HCT116 (cell line): ENCODE measurements at regions not wholly inside any gene's neighbourhood (a gene's known extent, or its start where the extent isn't known, plus 50 kb on each side); places are given as distances from the start of the nearest gene placed in this dataset.

Experiments
- ATAC-seq: fragments of 200-7000 bp; cut with Tn5 transposase; 2 replicates; pipeline ENCODE4 v1.9.1; 2020; ENCODE audit warnings: mild to moderate bottlenecking, moderate library complexity
- BruUV-seq: library from RNA; stranded (reverse); fragments of 400-500 nt; replicated peaks from 2 replicates; lab custom pipeline; 2021; lab: Mats Ljungman, UMichigan
- CTCF ChIA-PET: fragments of 300-600 bp; sonication (Branson Sonifier 250); formaldehyde crosslinking; loops from one replicate; lab custom pipeline; 2021; ENCODE audit warnings: antibody characterized with exemption; lab: Charles Lee
- POLR2A ChIA-PET: fragments of 300-600, 350-600 bp; sonication (Branson Sonifier 250); formaldehyde crosslinking; loops from one replicate; lab custom pipeline; 2021; ENCODE audit warnings: antibody characterized with exemption; lab: Charles Lee
- RAD21 ChIA-PET, 2 experiments: fragments of 300-600 bp; sonication (Branson Sonifier 250); formaldehyde crosslinking; loops; one replicate each; lab custom pipeline; 2023; ENCODE audit warnings: low total read pairs in 2 of 2; ENCODE audit not compliant: uncharacterized antibody in 2 of 2, unreplicated experiment in 2 of 2, low non-redundant PET in 1 of 2; lab: Charles Lee
- DNase-seq: peaks from one replicate; pipeline ENCODE4 v3.0.0-alpha.2; 2010; ENCODE audit warnings: low read depth, low spot score
- H2AFZ ChIP-seq: fragments of 200-600 bp; shearing (Covaris generic), sonication (generic); 2 replicates; pipeline ENCODE4 v1.6.1; 2017; ENCODE audit warnings: low read depth, mixed run types, mixed read lengths, antibody characterized with exemption, low read length; ENCODE audit not compliant: poor library complexity, severe bottlenecking
- H3K27ac ChIP-seq: 2 replicates; pipeline ENCODE4 v1.5.1; 2012; ENCODE audit warnings: low read depth, low read length
- H3K27me3 ChIP-seq: fragments of 200-600 bp; sonication (generic); 2 replicates; pipeline ENCODE4 v1.6.1; 2016; ENCODE audit warnings: mixed run types, low read length, mixed read lengths; ENCODE audit not compliant: insufficient read depth
- H3K36me3 ChIP-seq, 2 experiments: fragments of 200-500 bp in 1 of 2; fragments of 200-600 bp in 1 of 2; sonication (Bioruptor generic) in 1 of 2; sonication (generic) in 1 of 2; 2 replicates each; pipeline versions ENCODE4 v1.5.1 to v1.6.1; 2014 to 2016; ENCODE audit warnings: low read length in 2 of 2, inconsistent platforms in 1 of 2, mixed read lengths in 1 of 2, mixed run types in 1 of 2; ENCODE audit not compliant: insufficient read depth in 2 of 2, control insufficient read depth in 1 of 2
- H3K4me1 ChIP-seq, 2 experiments: fragments of 200-600 bp in 1 of 2; sonication (generic) in 1 of 2; 2 replicates each; pipeline versions ENCODE4 v1.5.1 to v1.6.1; 2012 to 2017; ENCODE audit warnings: low read length in 2 of 2, inconsistent platforms in 1 of 2, mild to moderate bottlenecking in 1 of 2, mixed read lengths in 1 of 2, mixed run types in 1 of 2, moderate library complexity in 1 of 2; ENCODE audit not compliant: insufficient read depth in 2 of 2, control insufficient read depth in 1 of 2
- H3K4me2 ChIP-seq: fragments of 200-600 bp; sonication (generic); 2 replicates; pipeline ENCODE4 v1.6.1; 2017; ENCODE audit warnings: mixed run types, low read length, mixed read lengths
- H3K4me3 ChIP-seq, 2 experiments: fragments of 200-600 bp in 1 of 2; sonication (generic) in 1 of 2; replicated peaks in 1 of 2; 2 replicates each; pipeline ENCODE4 v1.5.1; 2011 to 2016; ENCODE audit warnings: low read length in 2 of 2, control low read depth in 1 of 2, low read depth in 1 of 2, mild to moderate bottlenecking in 1 of 2, mixed read lengths in 1 of 2, mixed run types in 1 of 2
- H3K79me2 ChIP-seq: fragments of 200-600 bp; sonication (generic); 2 replicates; pipeline ENCODE4 v1.6.1; 2017; ENCODE audit warnings: mild to moderate bottlenecking, mixed run types, low read length, moderate library complexity, mixed read lengths; ENCODE audit not compliant: insufficient read depth
- H3K9ac ChIP-seq: fragments of 200-600 bp; sonication (generic); 2 replicates; pipeline ENCODE4 v1.6.1; 2016; ENCODE audit warnings: low read length, mixed read lengths
- H3K9me2 ChIP-seq: fragments of 200-600 bp; sonication (generic), shearing (Covaris generic); 2 replicates; pipeline ENCODE4 v1.6.1; 2017; ENCODE audit warnings: mixed run types, mild to moderate bottlenecking, moderate library complexity; ENCODE audit not compliant: insufficient read depth
- H3K9me3 ChIP-seq, 2 experiments: fragments of 200-500 bp in 1 of 2; fragments of 200-600 bp in 1 of 2; sonication (Bioruptor generic) in 1 of 2; sonication (generic) in 1 of 2; 2 replicates each; pipeline ENCODE4 v1.6.1; 2014 to 2017; ENCODE audit warnings: low read length in 2 of 2, mixed read lengths in 2 of 2, inconsistent platforms in 1 of 2, low read depth in 1 of 2, mild to moderate bottlenecking in 1 of 2, mixed run types in 1 of 2, moderate library complexity in 1 of 2; ENCODE audit not compliant: control insufficient read depth in 1 of 2, insufficient read depth in 1 of 2
- H4K20me1 ChIP-seq: fragments of 200-600 bp; sonication (generic), shearing (Covaris generic); 2 replicates; pipeline ENCODE4 v1.6.1; 2017; ENCODE audit warnings: mixed run types, mild to moderate bottlenecking, moderate library complexity; ENCODE audit not compliant: insufficient read depth
- CEBPB ChIP-seq: IDR thresholded peaks from 2 replicates; pipeline ENCODE4 v1.6.1; 2012; ENCODE audit warnings: low read depth
- ELF1 ChIP-seq: IDR thresholded peaks from 2 replicates; pipeline ENCODE4 v1.6.1; 2012; ENCODE audit warnings: low read depth, borderline replicate concordance
- EZH2phosphoT487 ChIP-seq: fragments of 200-600 bp; IDR thresholded peaks from 2 replicates; pipeline ENCODE4 v1.6.1; 2018; ENCODE audit warnings: antibody characterized with exemption, borderline replicate concordance
- FOSL1 ChIP-seq: IDR thresholded peaks from 2 replicates; pipeline ENCODE4 v1.6.1; 2012; ENCODE audit warnings: low read depth
- POLR2A ChIP-seq: IDR thresholded peaks from 2 replicates; pipeline ENCODE4 v1.7.0; 2011; ENCODE audit warnings: borderline replicate concordance; ENCODE audit not compliant: insufficient read depth, insufficient read length; ENCODE audit errors: extremely low read depth
- RAD21 ChIP-seq: IDR thresholded peaks from 2 replicates; pipeline ENCODE4 v1.6.1; 2012; ENCODE audit warnings: low read depth, mild to moderate bottlenecking
- SP1 ChIP-seq: IDR thresholded peaks from 2 replicates; pipeline ENCODE4 v1.6.1; 2012; ENCODE audit warnings: low read depth
- SRF ChIP-seq: IDR thresholded peaks from 2 replicates; pipeline ENCODE4 v1.6.1; 2012; ENCODE audit warnings: low read depth
- YY1 ChIP-seq: IDR thresholded peaks from 2 replicates; pipeline ENCODE4 v1.6.1; 2011; ENCODE audit warnings: low read length, low read depth, moderate library complexity, mild to moderate bottlenecking; ENCODE audit not compliant: insufficient replicate concordance; ENCODE audit errors: extremely low read depth
- intact Hi-C: fragments of 100-400 bp; cut with micrococcal nuclease; formaldehyde crosslinking; loops from 2 replicates; pipeline ENCODE4 v1.10.0; 2022
- TF ChIP-seq, protein P1 (sequence below): IDR thresholded peaks from 2 replicates; pipeline ENCODE4 v1.6.1; 2012; ENCODE audit warnings: low read depth

DNA sequence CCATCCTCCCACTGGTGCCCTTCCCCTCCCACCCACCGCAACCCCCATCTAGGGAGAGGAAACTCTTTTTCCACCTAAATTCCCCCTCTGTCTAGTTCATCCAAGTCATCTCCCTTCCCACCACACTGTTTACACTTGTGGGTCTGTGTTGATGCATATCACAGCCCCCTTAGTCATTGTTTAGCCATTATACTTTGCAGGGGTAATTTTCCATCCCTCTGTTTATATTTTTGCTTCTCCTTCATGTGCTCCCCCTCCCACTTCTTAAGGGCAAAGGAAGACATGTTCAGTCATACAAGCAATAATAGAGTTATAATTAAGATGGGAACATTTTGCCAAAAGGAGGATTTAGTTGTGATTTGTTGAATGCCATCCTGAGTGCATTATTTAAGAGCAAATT lies 187.8 kb upstream of the TNP1 start:
- CTCF ChIA-PET: no interaction called here
- Histone ChIP-seq H4K20me1 (no peaks in the 10 kb centered on the region), H3K9me3 (no peaks in the 10 kb centered on the region)
- TF ChIP-seq EZH2phosphoT487: no peak
- no peak for TF ChIP-seq ELF1
- no peak for TF ChIP-seq SP1
- TF ChIP-seq SRF: no peak
- TF ChIP-seq CEBPB: no peak
- TF ChIP-seq, all 23 proteins: peak for 0
- Histone ChIP-seq H3K27ac (no peak overlapping the region), H3K36me3 (no peaks in the 10 kb centered on the region), H2AFZ (no peak overlapping the region), H3K9me2 (no peaks in the 10 kb centered on the region), H3K79me2 (no peaks in the 10 kb centered on the region), H3K4me1 (no peaks in the 10 kb centered on the region), H3K4me2 (no peak overlapping the region), H3K9ac (no peak overlapping the region), H3K4me3 (no peak overlapping the region), H3K27me3 (peaks cover 59% of the 10 kb centered on the region)
- ChIA-PET POLR2A (no interaction called here), RAD21 (no interaction called here)
- no TSS peak for BruUV-seq
- intact Hi-C loops: no loop called here
- ATAC-seq (no peak), DNase-seq (no peak)

DNA sequence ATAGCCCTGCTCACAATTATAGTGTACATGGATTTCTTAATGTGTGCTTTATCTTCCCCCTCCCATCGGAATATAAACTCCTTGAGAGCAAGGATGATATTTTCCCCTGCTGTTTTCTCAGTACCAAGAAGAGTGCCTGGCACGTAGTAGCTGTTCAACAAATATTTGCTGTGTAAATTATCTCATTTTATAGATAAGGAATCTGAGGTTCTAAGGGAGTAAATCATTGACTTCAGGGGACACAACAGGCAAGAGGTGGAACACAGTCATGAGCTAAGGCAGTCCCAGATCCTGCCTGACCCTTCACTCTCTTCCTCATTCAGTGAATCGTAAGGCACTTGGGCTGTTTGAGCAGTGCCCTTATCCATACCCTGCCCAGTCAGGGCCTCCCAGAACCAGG lies 187.3 kb upstream of the TNP1 start:
- Histone ChIP-seq H4K20me1 (no peaks in the 10 kb centered on the region), H3K9ac (no peak overlapping the region), H3K36me3 (no peaks in the 10 kb centered on the region), H3K27ac (no peak overlapping the region), H2AFZ (no peak overlapping the region), H3K4me2 (no peak overlapping the region), H3K79me2 (no peaks in the 10 kb centered on the region), H3K27me3 (peaks cover 63% of the 10 kb centered on the region), H3K9me3 (no peaks in the 10 kb centered on the region), H3K4me1 (no peaks in the 10 kb centered on the region), H3K9me2 (no peaks in the 10 kb centered on the region), H3K4me3 (no peak overlapping the region)
- TF ChIP-seq EZH2phosphoT487: no peak
- TF ChIP-seq SP1: no peak
- TF ChIP-seq, protein P1, sequence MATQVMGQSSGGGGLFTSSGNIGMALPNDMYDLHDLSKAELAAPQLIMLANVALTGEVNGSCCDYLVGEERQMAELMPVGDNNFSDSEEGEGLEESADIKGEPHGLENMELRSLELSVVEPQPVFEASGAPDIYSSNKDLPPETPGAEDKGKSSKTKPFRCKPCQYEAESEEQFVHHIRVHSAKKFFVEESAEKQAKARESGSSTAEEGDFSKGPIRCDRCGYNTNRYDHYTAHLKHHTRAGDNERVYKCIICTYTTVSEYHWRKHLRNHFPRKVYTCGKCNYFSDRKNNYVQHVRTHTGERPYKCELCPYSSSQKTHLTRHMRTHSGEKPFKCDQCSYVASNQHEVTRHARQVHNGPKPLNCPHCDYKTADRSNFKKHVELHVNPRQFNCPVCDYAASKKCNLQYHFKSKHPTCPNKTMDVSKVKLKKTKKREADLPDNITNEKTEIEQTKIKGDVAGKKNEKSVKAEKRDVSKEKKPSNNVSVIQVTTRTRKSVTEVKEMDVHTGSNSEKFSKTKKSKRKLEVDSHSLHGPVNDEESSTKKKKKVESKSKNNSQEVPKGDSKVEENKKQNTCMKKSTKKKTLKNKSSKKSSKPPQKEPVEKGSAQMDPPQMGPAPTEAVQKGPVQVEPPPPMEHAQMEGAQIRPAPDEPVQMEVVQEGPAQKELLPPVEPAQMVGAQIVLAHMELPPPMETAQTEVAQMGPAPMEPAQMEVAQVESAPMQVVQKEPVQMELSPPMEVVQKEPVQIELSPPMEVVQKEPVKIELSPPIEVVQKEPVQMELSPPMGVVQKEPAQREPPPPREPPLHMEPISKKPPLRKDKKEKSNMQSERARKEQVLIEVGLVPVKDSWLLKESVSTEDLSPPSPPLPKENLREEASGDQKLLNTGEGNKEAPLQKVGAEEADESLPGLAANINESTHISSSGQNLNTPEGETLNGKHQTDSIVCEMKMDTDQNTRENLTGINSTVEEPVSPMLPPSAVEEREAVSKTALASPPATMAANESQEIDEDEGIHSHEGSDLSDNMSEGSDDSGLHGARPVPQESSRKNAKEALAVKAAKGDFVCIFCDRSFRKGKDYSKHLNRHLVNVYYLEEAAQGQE: no peak
- no peak for TF ChIP-seq YY1
- TF ChIP-seq CEBPB: no peak
- TF ChIP-seq FOSL1: no peak
- no peak for TF ChIP-seq RAD21
- TF ChIP-seq POLR2A: no peak
- CTCF ChIA-PET: no interaction called here
- DNase-seq (no peak), ATAC-seq (no peak)
- no TSS peak for BruUV-seq
- RAD21 ChIA-PET: no interaction called here
- POLR2A ChIA-PET: no interaction called here
- intact Hi-C loops: no loop called here
